ENCODE measurements at regions not wholly inside any gene's neighbourhood (a gene's known extent, or its start where the extent isn't known, plus 50 kb on each side); places are given as distances from the start of the nearest gene placed in this dataset.

DNA sequence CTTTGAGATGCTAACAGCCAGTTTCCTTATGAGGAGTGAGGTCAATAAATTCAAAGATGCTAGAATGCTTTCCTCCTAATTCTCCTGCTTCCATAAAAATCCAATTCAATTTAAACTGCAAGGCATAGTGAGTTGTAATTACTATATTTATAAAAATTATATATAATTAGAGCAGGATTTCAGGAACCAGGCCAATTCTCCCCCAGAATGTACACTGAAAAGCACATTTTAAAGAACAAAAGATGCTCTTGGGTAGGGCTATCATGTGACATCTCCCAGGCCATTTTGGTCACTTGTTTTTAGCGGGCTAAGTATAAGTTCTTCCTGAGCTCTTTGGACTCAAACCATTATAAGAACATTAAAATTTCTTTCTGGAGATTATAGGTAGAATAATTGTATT lies 195.7 kb upstream of the KCNG1 start (continued):
- TF ChIP-seq, protein P1, sequence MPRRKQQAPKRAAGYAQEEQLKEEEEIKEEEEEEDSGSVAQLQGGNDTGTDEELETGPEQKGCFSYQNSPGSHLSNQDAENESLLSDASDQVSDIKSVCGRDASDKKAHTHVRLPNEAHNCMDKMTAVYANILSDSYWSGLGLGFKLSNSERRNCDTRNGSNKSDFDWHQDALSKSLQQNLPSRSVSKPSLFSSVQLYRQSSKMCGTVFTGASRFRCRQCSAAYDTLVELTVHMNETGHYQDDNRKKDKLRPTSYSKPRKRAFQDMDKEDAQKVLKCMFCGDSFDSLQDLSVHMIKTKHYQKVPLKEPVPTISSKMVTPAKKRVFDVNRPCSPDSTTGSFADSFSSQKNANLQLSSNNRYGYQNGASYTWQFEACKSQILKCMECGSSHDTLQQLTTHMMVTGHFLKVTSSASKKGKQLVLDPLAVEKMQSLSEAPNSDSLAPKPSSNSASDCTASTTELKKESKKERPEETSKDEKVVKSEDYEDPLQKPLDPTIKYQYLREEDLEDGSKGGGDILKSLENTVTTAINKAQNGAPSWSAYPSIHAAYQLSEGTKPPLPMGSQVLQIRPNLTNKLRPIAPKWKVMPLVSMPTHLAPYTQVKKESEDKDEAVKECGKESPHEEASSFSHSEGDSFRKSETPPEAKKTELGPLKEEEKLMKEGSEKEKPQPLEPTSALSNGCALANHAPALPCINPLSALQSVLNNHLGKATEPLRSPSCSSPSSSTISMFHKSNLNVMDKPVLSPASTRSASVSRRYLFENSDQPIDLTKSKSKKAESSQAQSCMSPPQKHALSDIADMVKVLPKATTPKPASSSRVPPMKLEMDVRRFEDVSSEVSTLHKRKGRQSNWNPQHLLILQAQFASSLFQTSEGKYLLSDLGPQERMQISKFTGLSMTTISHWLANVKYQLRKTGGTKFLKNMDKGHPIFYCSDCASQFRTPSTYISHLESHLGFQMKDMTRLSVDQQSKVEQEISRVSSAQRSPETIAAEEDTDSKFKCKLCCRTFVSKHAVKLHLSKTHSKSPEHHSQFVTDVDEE (CRISPR knock-in tag; IDR thresholded peaks at IDR 0.05), result no peak
- TF ChIP-seq RARB (CRISPR knock-in tag; IDR thresholded peaks at IDR 0.05) (no peak), OSR1 (CRISPR knock-in tag; IDR thresholded peaks at IDR 0.05) (no peak), ZNF70 (CRISPR knock-in tag; IDR thresholded peaks at IDR 0.05) (no peak), ESRRG (CRISPR knock-in tag; IDR thresholded peaks at IDR 0.05) (no peak)

DNA sequence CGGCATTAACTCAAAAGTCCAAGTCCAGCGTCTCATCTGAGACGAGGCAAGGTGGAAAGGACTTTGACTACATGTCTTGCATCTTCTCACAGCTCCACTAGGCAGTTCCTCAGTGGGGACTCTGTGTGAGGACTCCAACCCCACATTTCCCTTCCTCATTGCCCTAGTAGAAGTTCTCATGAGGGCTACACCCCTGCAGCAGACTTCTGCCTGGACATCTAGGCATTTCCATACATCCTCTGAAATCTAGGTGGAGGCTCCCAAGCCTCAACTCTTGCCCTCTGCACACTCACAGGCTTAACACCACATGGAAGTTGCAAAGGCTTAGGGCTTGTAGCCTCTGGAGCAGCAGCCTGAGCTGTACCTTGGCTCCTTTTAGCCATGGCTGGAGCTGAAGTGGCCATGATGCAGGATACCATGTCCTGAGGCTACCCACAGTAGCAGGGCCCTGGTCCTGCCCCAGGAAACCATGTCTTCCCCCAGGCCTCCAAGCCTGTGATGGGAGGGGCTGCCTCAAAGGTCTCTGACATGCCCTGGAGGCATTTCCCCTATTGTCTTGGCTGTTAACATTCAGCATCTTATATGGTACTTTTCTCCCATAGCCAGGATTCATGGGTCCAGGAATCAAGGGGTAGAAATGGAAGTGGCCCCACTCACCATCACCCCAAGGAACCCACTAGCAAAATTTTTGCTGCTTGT lies 194.6 kb upstream of the KCNG1 start:
- no peak for ATAC-seq
- TF ChIP-seq, protein P2, sequence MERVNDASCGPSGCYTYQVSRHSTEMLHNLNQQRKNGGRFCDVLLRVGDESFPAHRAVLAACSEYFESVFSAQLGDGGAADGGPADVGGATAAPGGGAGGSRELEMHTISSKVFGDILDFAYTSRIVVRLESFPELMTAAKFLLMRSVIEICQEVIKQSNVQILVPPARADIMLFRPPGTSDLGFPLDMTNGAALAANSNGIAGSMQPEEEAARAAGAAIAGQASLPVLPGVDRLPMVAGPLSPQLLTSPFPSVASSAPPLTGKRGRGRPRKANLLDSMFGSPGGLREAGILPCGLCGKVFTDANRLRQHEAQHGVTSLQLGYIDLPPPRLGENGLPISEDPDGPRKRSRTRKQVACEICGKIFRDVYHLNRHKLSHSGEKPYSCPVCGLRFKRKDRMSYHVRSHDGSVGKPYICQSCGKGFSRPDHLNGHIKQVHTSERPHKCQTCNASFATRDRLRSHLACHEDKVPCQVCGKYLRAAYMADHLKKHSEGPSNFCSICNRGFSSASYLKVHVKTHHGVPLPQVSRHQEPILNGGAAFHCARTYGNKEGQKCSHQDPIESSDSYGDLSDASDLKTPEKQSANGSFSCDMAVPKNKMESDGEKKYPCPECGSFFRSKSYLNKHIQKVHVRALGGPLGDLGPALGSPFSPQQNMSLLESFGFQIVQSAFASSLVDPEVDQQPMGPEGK (CRISPR knock-in tag; IDR thresholded peaks at IDR 0.05; ENCODE audit: borderline replicate concordance), result no peak
- TF ChIP-seq SNAI2 (CRISPR knock-in tag; IDR thresholded peaks at IDR 0.05), result no peak
- no peak for TF ChIP-seq ARNTL (CRISPR knock-in tag; IDR thresholded peaks at IDR 0.05; ENCODE audit: borderline replicate concordance, low read depth)
- no peak for TF ChIP-seq ZNF565 (CRISPR knock-in tag; conservative IDR thresholded peaks at IDR 0.05; ENCODE audit: low read depth)
- no peak for TF ChIP-seq BACH2 (CRISPR knock-in tag; IDR thresholded peaks at IDR 0.05; ENCODE audit: borderline replicate concordance)
- TF ChIP-seq ZC3H10 (CRISPR knock-in tag; IDR thresholded peaks at IDR 0.05), result no peak
- no peak for TF ChIP-seq OSR1 (CRISPR knock-in tag; IDR thresholded peaks at IDR 0.05)
- TF ChIP-seq, protein P3, sequence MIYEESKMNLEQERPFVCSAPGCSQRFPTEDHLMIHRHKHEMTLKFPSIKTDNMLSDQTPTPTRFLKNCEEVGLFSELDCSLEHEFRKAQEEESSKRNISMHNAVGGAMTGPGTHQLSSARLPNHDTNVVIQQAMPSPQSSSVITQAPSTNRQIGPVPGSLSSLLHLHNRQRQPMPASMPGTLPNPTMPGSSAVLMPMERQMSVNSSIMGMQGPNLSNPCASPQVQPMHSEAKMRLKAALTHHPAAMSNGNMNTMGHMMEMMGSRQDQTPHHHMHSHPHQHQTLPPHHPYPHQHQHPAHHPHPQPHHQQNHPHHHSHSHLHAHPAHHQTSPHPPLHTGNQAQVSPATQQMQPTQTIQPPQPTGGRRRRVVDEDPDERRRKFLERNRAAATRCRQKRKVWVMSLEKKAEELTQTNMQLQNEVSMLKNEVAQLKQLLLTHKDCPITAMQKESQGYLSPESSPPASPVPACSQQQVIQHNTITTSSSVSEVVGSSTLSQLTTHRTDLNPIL (CRISPR knock-in tag; IDR thresholded peaks at IDR 0.05; ENCODE audit: low read depth), result no peak
- TF ChIP-seq, protein P4, sequence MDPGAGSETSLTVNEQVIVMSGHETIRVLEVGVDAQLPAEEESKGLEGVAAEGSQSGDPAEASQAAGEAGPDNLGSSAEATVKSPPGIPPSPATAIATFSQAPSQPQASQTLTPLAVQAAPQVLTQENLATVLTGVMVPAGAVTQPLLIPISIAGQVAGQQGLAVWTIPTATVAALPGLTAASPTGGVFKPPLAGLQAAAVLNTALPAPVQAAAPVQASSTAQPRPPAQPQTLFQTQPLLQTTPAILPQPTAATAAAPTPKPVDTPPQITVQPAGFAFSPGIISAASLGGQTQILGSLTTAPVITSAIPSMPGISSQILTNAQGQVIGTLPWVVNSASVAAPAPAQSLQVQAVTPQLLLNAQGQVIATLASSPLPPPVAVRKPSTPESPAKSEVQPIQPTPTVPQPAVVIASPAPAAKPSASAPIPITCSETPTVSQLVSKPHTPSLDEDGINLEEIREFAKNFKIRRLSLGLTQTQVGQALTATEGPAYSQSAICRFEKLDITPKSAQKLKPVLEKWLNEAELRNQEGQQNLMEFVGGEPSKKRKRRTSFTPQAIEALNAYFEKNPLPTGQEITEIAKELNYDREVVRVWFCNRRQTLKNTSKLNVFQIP (CRISPR knock-in tag; IDR thresholded peaks at IDR 0.05; ENCODE audit: borderline replicate concordance, low read depth), result no peak
- TF ChIP-seq GLIS3 (CRISPR knock-in tag; IDR thresholded peaks at IDR 0.05), result no peak

DNA sequence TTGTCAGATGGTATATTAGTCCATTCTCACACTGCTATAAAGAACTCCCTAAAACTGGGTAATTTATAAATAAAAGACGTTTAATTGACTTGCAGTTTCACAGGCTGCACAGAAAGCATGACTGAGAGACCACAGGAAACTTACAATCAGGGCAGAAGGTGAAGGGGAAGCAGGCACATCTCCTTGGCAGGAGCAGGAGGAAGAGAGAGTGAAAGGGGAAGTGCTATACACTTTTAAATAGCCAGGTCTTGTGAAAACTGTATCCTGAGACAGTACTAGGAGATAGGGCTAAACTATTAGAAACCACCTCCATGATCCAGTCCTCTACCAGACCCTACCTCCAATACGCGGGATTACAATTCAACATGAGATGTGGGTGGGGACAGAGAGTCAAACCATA lies 193.9 kb upstream of the KCNG1 start:
- TF ChIP-seq, protein P3 (CRISPR knock-in tag; IDR thresholded peaks at IDR 0.05; ENCODE audit: low read depth), result no peak
- TF ChIP-seq, protein P5, sequence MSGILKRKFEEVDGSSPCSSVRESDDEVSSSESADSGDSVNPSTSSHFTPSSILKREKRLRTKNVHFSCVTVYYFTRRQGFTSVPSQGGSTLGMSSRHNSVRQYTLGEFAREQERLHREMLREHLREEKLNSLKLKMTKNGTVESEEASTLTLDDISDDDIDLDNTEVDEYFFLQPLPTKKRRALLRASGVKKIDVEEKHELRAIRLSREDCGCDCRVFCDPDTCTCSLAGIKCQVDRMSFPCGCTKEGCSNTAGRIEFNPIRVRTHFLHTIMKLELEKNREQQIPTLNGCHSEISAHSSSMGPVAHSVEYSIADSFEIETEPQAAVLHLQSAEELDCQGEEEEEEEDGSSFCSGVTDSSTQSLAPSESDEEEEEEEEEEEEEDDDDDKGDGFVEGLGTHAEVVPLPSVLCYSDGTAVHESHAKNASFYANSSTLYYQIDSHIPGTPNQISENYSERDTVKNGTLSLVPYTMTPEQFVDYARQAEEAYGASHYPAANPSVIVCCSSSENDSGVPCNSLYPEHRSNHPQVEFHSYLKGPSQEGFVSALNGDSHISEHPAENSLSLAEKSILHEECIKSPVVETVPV (CRISPR knock-in tag; IDR thresholded peaks at IDR 0.05), result no peak
- TF ChIP-seq ZNF70 (CRISPR knock-in tag; IDR thresholded peaks at IDR 0.05), result no peak
- no peak for TF ChIP-seq TOX (CRISPR knock-in tag; IDR thresholded peaks at IDR 0.05; ENCODE audit: borderline replicate concordance)
- no peak for TF ChIP-seq CSDC2 (CRISPR knock-in tag; IDR thresholded peaks at IDR 0.05)
- no peak for TF ChIP-seq OSR1 (CRISPR knock-in tag; IDR thresholded peaks at IDR 0.05)
- ATAC-seq, result no peak

Measured in SK-N-SH treated with all-trans-retinoic acid at 6 μM for 48 hours (cell line).